HCT116 (cell line): ENCODE measurements at regions not wholly inside any gene's neighbourhood (a gene's known extent, or its start where the extent isn't known, plus 50 kb on each side); places are given as distances from the start of the nearest gene placed in this dataset.

Experiments used
- ATAC-seq: fragments of 200-7000 bp; cut with Tn5 transposase; 2 replicates; pipeline ENCODE4 v1.9.1; 2020; ENCODE audit warnings: mild to moderate bottlenecking, moderate library complexity
- BruUV-seq: library from RNA; stranded (reverse); fragments of 400-500 nt; replicated peaks from 2 replicates; lab custom pipeline; 2021; lab: Mats Ljungman, UMichigan
- CTCF ChIA-PET: fragments of 300-600 bp; sonication (Branson Sonifier 250); formaldehyde crosslinking; loops from one replicate; lab custom pipeline; 2021; ENCODE audit warnings: antibody characterized with exemption; lab: Charles Lee
- POLR2A ChIA-PET: fragments of 300-600, 350-600 bp; sonication (Branson Sonifier 250); formaldehyde crosslinking; loops from one replicate; lab custom pipeline; 2021; ENCODE audit warnings: antibody characterized with exemption; lab: Charles Lee
- RAD21 ChIA-PET, 2 experiments: fragments of 300-600 bp; sonication (Branson Sonifier 250); formaldehyde crosslinking; loops; one replicate each; lab custom pipeline; 2023; ENCODE audit warnings: low total read pairs in 2 of 2; ENCODE audit not compliant: uncharacterized antibody in 2 of 2, unreplicated experiment in 2 of 2, low non-redundant PET in 1 of 2; lab: Charles Lee
- DNase-seq: peaks from one replicate; pipeline ENCODE4 v3.0.0-alpha.2; 2010; ENCODE audit warnings: low read depth, low spot score
- H2AFZ ChIP-seq: fragments of 200-600 bp; shearing (Covaris generic), sonication (generic); 2 replicates; pipeline ENCODE4 v1.6.1; 2017; ENCODE audit warnings: low read depth, mixed run types, mixed read lengths, antibody characterized with exemption, low read length; ENCODE audit not compliant: poor library complexity, severe bottlenecking
- H3K27ac ChIP-seq: 2 replicates; pipeline ENCODE4 v1.5.1; 2012; ENCODE audit warnings: low read depth, low read length
- H3K27me3 ChIP-seq: fragments of 200-600 bp; sonication (generic); 2 replicates; pipeline ENCODE4 v1.6.1; 2016; ENCODE audit warnings: mixed run types, low read length, mixed read lengths; ENCODE audit not compliant: insufficient read depth
- H3K36me3 ChIP-seq, 2 experiments: fragments of 200-500 bp in 1 of 2; fragments of 200-600 bp in 1 of 2; sonication (Bioruptor generic) in 1 of 2; sonication (generic) in 1 of 2; 2 replicates each; pipeline versions ENCODE4 v1.5.1 to v1.6.1; 2014 to 2016; ENCODE audit warnings: low read length in 2 of 2, inconsistent platforms in 1 of 2, mixed read lengths in 1 of 2, mixed run types in 1 of 2; ENCODE audit not compliant: insufficient read depth in 2 of 2, control insufficient read depth in 1 of 2
- H3K4me1 ChIP-seq, 2 experiments: fragments of 200-600 bp in 1 of 2; sonication (generic) in 1 of 2; 2 replicates each; pipeline versions ENCODE4 v1.5.1 to v1.6.1; 2012 to 2017; ENCODE audit warnings: low read length in 2 of 2, inconsistent platforms in 1 of 2, mild to moderate bottlenecking in 1 of 2, mixed read lengths in 1 of 2, mixed run types in 1 of 2, moderate library complexity in 1 of 2; ENCODE audit not compliant: insufficient read depth in 2 of 2, control insufficient read depth in 1 of 2
- H3K4me2 ChIP-seq: fragments of 200-600 bp; sonication (generic); 2 replicates; pipeline ENCODE4 v1.6.1; 2017; ENCODE audit warnings: mixed run types, low read length, mixed read lengths
- H3K4me3 ChIP-seq, 2 experiments: fragments of 200-600 bp in 1 of 2; sonication (generic) in 1 of 2; replicated peaks in 1 of 2; 2 replicates each; pipeline ENCODE4 v1.5.1; 2011 to 2016; ENCODE audit warnings: low read length in 2 of 2, control low read depth in 1 of 2, low read depth in 1 of 2, mild to moderate bottlenecking in 1 of 2, mixed read lengths in 1 of 2, mixed run types in 1 of 2
- H3K79me2 ChIP-seq: fragments of 200-600 bp; sonication (generic); 2 replicates; pipeline ENCODE4 v1.6.1; 2017; ENCODE audit warnings: mild to moderate bottlenecking, mixed run types, low read length, moderate library complexity, mixed read lengths; ENCODE audit not compliant: insufficient read depth
- H3K9ac ChIP-seq: fragments of 200-600 bp; sonication (generic); 2 replicates; pipeline ENCODE4 v1.6.1; 2016; ENCODE audit warnings: low read length, mixed read lengths
- H3K9me2 ChIP-seq: fragments of 200-600 bp; sonication (generic), shearing (Covaris generic); 2 replicates; pipeline ENCODE4 v1.6.1; 2017; ENCODE audit warnings: mixed run types, mild to moderate bottlenecking, moderate library complexity; ENCODE audit not compliant: insufficient read depth
- H3K9me3 ChIP-seq, 2 experiments: fragments of 200-500 bp in 1 of 2; fragments of 200-600 bp in 1 of 2; sonication (Bioruptor generic) in 1 of 2; sonication (generic) in 1 of 2; 2 replicates each; pipeline ENCODE4 v1.6.1; 2014 to 2017; ENCODE audit warnings: low read length in 2 of 2, mixed read lengths in 2 of 2, inconsistent platforms in 1 of 2, low read depth in 1 of 2, mild to moderate bottlenecking in 1 of 2, mixed run types in 1 of 2, moderate library complexity in 1 of 2; ENCODE audit not compliant: control insufficient read depth in 1 of 2, insufficient read depth in 1 of 2
- H4K20me1 ChIP-seq: fragments of 200-600 bp; sonication (generic), shearing (Covaris generic); 2 replicates; pipeline ENCODE4 v1.6.1; 2017; ENCODE audit warnings: mixed run types, mild to moderate bottlenecking, moderate library complexity; ENCODE audit not compliant: insufficient read depth
- CBX3 ChIP-seq: IDR thresholded peaks from 2 replicates; pipeline ENCODE4 v1.6.1; 2012; ENCODE audit warnings: low read depth
- EGR1 ChIP-seq: IDR thresholded peaks from 2 replicates; pipeline ENCODE4 v1.6.1; 2012; ENCODE audit warnings: low read depth
- EZH2 ChIP-seq: fragments of 200-600 bp; sonication (generic); IDR thresholded peaks from 2 replicates; pipeline ENCODE4 v1.6.1; 2017; ENCODE audit warnings: antibody characterized with exemption, mixed run types
- FOSL1 ChIP-seq: IDR thresholded peaks from 2 replicates; pipeline ENCODE4 v1.6.1; 2012; ENCODE audit warnings: low read depth
- JUND ChIP-seq: IDR thresholded peaks from 2 replicates; pipeline ENCODE4 v1.6.1; 2012
- POLR2A ChIP-seq: IDR thresholded peaks from 2 replicates; pipeline ENCODE4 v1.7.0; 2011; ENCODE audit warnings: borderline replicate concordance; ENCODE audit not compliant: insufficient read depth, insufficient read length; ENCODE audit errors: extremely low read depth
- RAD21 ChIP-seq: IDR thresholded peaks from 2 replicates; pipeline ENCODE4 v1.6.1; 2012; ENCODE audit warnings: low read depth, mild to moderate bottlenecking
- SIN3A ChIP-seq: IDR thresholded peaks from 2 replicates; pipeline ENCODE4 v1.6.1; 2012; ENCODE audit warnings: low read depth
- SP1 ChIP-seq: IDR thresholded peaks from 2 replicates; pipeline ENCODE4 v1.6.1; 2012; ENCODE audit warnings: low read depth
- SRF ChIP-seq: IDR thresholded peaks from 2 replicates; pipeline ENCODE4 v1.6.1; 2012; ENCODE audit warnings: low read depth
- TCF7L2 ChIP-seq: IDR thresholded peaks from 2 replicates; pipeline ENCODE4 v1.7.0; 2011; ENCODE audit warnings: borderline replicate concordance, inconsistent platforms; ENCODE audit not compliant: insufficient read depth, insufficient read length; ENCODE audit errors: extremely low read depth
- YY1 ChIP-seq: IDR thresholded peaks from 2 replicates; pipeline ENCODE4 v1.6.1; 2011; ENCODE audit warnings: low read length, low read depth, moderate library complexity, mild to moderate bottlenecking; ENCODE audit not compliant: insufficient replicate concordance; ENCODE audit errors: extremely low read depth
- ZNF274 ChIP-seq: fragments of 200-500 bp; sonication (Bioruptor generic); IDR thresholded peaks from 2 replicates; pipeline ENCODE4 v1.6.1; 2014; ENCODE audit warnings: mild to moderate bottlenecking, low read depth, low read length, inconsistent platforms
- intact Hi-C: fragments of 100-400 bp; cut with micrococcal nuclease; formaldehyde crosslinking; loops from 2 replicates; pipeline ENCODE4 v1.10.0; 2022
- TF ChIP-seq, protein P1 (sequence below): IDR thresholded peaks from 2 replicates; pipeline ENCODE4 v1.6.1; 2012; ENCODE audit warnings: low read depth

DNA sequence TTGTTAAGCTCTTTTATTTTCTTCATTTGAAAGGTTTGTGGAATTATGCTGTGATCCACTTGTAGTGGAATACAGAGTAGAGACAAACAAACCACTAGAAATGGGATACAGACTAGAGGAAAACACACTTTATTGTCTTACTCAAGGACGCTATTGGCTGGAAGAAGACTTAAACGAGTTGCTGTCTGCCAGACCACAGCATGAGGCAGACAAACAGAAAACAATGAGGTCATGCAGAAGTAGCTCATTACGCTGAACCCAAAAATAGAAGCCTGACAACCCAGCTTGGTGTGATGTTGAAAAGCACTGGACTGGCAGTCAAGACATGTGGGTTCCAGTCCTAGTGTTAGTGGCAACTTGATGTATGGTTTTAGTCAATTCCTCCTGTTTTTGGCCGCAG is 62.4 kb upstream of the P3H2 start:
- RAD21 ChIA-PET = no interaction called here
- no peak overlapping the region for H3K27ac ChIP-seq
- no peak overlapping the region for H3K4me3 ChIP-seq
- no peaks in the 10 kb centered on the region for H3K27me3 ChIP-seq
- H3K4me1 ChIP-seq = peaks cover 0 to 7% of the 10 kb centered on the region in 2 experiments; a peak in 2 of 4 replicates
- ATAC-seq (no peak), DNase-seq (no peak)
- H3K79me2 ChIP-seq = no peaks in the 10 kb centered on the region
- no peaks in the 10 kb centered on the region for H3K9me3 ChIP-seq
- no peaks in the 10 kb centered on the region for H3K36me3 ChIP-seq
- intact Hi-C loops = no loop called here
- no peak overlapping the region for H2AFZ ChIP-seq
- no peaks in the 10 kb centered on the region for H4K20me1 ChIP-seq
- BruUV-seq = no TSS peak
- CTCF ChIA-PET = no interaction called here
- H3K9ac ChIP-seq = no peak overlapping the region
- TF ChIP-seq, protein P1, sequence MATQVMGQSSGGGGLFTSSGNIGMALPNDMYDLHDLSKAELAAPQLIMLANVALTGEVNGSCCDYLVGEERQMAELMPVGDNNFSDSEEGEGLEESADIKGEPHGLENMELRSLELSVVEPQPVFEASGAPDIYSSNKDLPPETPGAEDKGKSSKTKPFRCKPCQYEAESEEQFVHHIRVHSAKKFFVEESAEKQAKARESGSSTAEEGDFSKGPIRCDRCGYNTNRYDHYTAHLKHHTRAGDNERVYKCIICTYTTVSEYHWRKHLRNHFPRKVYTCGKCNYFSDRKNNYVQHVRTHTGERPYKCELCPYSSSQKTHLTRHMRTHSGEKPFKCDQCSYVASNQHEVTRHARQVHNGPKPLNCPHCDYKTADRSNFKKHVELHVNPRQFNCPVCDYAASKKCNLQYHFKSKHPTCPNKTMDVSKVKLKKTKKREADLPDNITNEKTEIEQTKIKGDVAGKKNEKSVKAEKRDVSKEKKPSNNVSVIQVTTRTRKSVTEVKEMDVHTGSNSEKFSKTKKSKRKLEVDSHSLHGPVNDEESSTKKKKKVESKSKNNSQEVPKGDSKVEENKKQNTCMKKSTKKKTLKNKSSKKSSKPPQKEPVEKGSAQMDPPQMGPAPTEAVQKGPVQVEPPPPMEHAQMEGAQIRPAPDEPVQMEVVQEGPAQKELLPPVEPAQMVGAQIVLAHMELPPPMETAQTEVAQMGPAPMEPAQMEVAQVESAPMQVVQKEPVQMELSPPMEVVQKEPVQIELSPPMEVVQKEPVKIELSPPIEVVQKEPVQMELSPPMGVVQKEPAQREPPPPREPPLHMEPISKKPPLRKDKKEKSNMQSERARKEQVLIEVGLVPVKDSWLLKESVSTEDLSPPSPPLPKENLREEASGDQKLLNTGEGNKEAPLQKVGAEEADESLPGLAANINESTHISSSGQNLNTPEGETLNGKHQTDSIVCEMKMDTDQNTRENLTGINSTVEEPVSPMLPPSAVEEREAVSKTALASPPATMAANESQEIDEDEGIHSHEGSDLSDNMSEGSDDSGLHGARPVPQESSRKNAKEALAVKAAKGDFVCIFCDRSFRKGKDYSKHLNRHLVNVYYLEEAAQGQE = no peak
- no peak for TF ChIP-seq YY1
- TF ChIP-seq SRF = no peak
- no peak for TF ChIP-seq TCF7L2
- no peak for TF ChIP-seq EZH2
- TF ChIP-seq EGR1 = no peak
- no peak for TF ChIP-seq FOSL1
- no peak for TF ChIP-seq SIN3A
- no peak for TF ChIP-seq POLR2A
- no peak for TF ChIP-seq ZNF274
- TF ChIP-seq SP1 = no peak
- TF ChIP-seq JUND = no peak
- no peak for TF ChIP-seq RAD21
- no peak for TF ChIP-seq CBX3
- POLR2A ChIA-PET = no interaction called here
- H3K9me2 ChIP-seq = no peaks in the 10 kb centered on the region
- no peak overlapping the region for H3K4me2 ChIP-seq
